GM12865 (cell line): ENCODE measurements at regions not wholly inside any gene's neighbourhood (a gene's known extent, or its start where the extent isn't known, plus 50 kb on each side); places are given as distances from the start of the nearest gene placed in this dataset.

ENCODE experiments used
- DNase-seq: peaks from one replicate; pipeline ENCODE4 v3.0.0; 2010; ENCODE audit warnings: low read depth
- H3K4me3 ChIP-seq: 2 replicates; pipeline ENCODE4 v1.5.1; 2011; ENCODE audit warnings: mild to moderate bottlenecking, low read depth, low read length, control low read depth
- CTCF ChIP-seq: IDR thresholded peaks from 2 replicates; pipeline ENCODE4 v1.5.1; 2011; ENCODE audit warnings: low read length, control low read depth, low read depth, inconsistent platforms; ENCODE audit not compliant: insufficient read depth; ENCODE audit errors: missing control alignments

GRCh38 chr7:106196460-106197021 is 84.4 kb upstream of the SYPL1 start:
- H3K4me3 ChIP-seq, result no peak overlapping the region
- no peak for TF ChIP-seq CTCF
- no peak for DNase-seq

GRCh38 chr7:106193661-106194060 is 81.5 kb upstream of the SYPL1 start:
- DNase-seq, result no peak
- no peak overlapping the region for H3K4me3 ChIP-seq
- TF ChIP-seq CTCF, result no peak

GRCh38 chr7:106190589-106191330 is 78.6 kb upstream of the SYPL1 start:
- no peak overlapping the region for H3K4me3 ChIP-seq
- no peak for TF ChIP-seq CTCF
- DNase-seq, result no peak

GRCh38 chr7:106187613-106188350 is 75.7 kb upstream of the SYPL1 start:
- TF ChIP-seq CTCF, result no peak
- peak; percentile 40 for DNase-seq
- no peak overlapping the region for H3K4me3 ChIP-seq

- DNase-seq, result no peak
These were observed 73.6 kb upstream of the SYPL1 start for GRCh38 chr7:106185719-106186118.

GRCh38 chr7:106183952-106184351 is 71.8 kb upstream of the SYPL1 start:
- no peak for DNase-seq
- TF ChIP-seq CTCF, result no peak
- no peak overlapping the region for H3K4me3 ChIP-seq

More at GRCh38 chr7:106185719-106186118, 73.6 kb upstream of the SYPL1 start:
- no peak for TF ChIP-seq CTCF
- no peak overlapping the region for H3K4me3 ChIP-seq
